Stimulated activated naive CD8-positive, alpha-beta T cell treated with anti-CD3 and anti-CD28 coated beads, Interleukin-15, amount 100 ng/mL, for 72 hours (primary cell): ENCODE measurements at regions not wholly inside any gene's neighbourhood (a gene's known extent, or its start where the extent isn't known, plus 50 kb on each side); places are given as distances from the start of the nearest gene placed in this dataset.

Source experiments
- ATAC-seq: fragments of 150-1000 bp; cut with Tn5 transposase; 2 replicates; pipeline ENCODE4 v1.10.0; 2021; ENCODE audit warnings: mild to moderate bottlenecking, moderate library complexity
- DNase-seq, 2 donors: peaks; one replicate each; pipeline ENCODE4 v3.0.0; 2021 to 2022
- H3K27ac Mint-ChIP-seq, 2 donors: one replicate each; pipeline ENCODE4 v1.8.0; 2022; ENCODE audit warnings: mild to moderate bottlenecking in 2 of 2, mixed read lengths in 2 of 2, moderate library complexity in 2 of 2
- H3K27me3 Mint-ChIP-seq: one replicate; pipeline ENCODE4 v1.8.0; 2022; ENCODE audit warnings: mixed read lengths
- H3K4me1 Mint-ChIP-seq: one replicate; pipeline ENCODE4 v1.8.0; 2022; ENCODE audit warnings: mild to moderate bottlenecking, mixed read lengths
- H3K4me3 Mint-ChIP-seq, 2 donors: one replicate each; pipeline ENCODE4 v1.8.0; 2022; ENCODE audit warnings: mild to moderate bottlenecking in 2 of 2, mixed read lengths in 2 of 2, moderate library complexity in 1 of 2
- H3K9me3 Mint-ChIP-seq, 2 donors: one replicate each; pipeline ENCODE4 v1.8.0; 2022; ENCODE audit warnings: mixed read lengths in 2 of 2

GRCh38 chr12:53887881-53888280, 50.8 kb upstream of the HOXC13 start:
- H3K9me3 Mint-ChIP-seq = no peaks in the 10 kb centered on the region
- no peak overlapping the region for H3K4me3 Mint-ChIP-seq
- ATAC-seq (no peak), DNase-seq (no peak)
- no peaks in the 10 kb centered on the region for H3K4me1 Mint-ChIP-seq
- H3K27me3 Mint-ChIP-seq = peaks cover 68% of the 10 kb centered on the region
- H3K27ac Mint-ChIP-seq = no peak overlapping the region
